NT2/D1 (cell line): ENCODE measurements at regions not wholly inside any gene's neighbourhood (a gene's known extent, or its start where the extent isn't known, plus 50 kb on each side); places are given as distances from the start of the nearest gene placed in this dataset.

Source experiments
- SUZ12 ChIP-seq: IDR thresholded peaks from 2 replicates; pipeline ENCODE4 v1.6.1; 2011; ENCODE audit not compliant: insufficient read length, insufficient read depth; ENCODE audit errors: extremely low read depth
- ZNF274 ChIP-seq: IDR thresholded peaks from 2 replicates; pipeline ENCODE4 v1.6.1; 2011; ENCODE audit warnings: mild to moderate bottlenecking, low read depth, low read length

DNA sequence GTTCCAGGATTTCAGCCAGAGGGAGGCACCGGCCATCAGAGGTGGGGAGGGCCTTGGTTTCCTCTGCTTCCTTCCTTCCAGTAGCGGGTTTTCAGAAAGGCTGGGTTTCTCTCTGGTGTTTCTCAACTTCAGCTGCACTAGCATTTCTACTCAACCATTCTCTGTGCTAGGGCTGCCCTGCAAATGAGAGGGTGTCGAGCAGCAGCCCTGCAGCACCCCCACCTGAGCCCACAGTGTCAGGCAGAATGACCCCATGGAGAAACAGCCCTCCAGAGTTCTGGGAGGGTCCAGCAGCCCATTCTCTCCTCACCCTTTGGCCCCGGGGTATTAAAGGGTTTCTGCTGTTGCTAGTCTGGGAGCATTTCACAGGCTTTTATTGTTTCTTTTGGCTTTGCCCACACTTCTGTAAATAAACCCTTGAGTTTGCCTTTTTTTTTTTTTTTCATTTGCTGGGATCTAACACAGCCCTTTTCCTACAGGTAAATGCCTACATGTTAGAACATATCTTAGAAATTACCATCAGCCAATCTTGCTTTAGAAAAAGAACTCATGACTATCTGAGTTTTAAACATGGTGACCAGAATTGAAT is 151.5 kb upstream of the VIPR2 start:
- TF ChIP-seq ZNF274 (no peak), SUZ12 (no peak)
